NCI-H748 (cell line): ENCODE measurements at regions not wholly inside any gene's neighbourhood (a gene's known extent, or its start where the extent isn't known, plus 50 kb on each side); places are given as distances from the start of the nearest gene placed in this dataset.

Source experiments
- DNase-seq: peaks from one replicate; lab custom pipeline; 2025; ENCODE audit not compliant: unreplicated experiment; lab: John Stamatoyannopoulos, UW

DNA sequence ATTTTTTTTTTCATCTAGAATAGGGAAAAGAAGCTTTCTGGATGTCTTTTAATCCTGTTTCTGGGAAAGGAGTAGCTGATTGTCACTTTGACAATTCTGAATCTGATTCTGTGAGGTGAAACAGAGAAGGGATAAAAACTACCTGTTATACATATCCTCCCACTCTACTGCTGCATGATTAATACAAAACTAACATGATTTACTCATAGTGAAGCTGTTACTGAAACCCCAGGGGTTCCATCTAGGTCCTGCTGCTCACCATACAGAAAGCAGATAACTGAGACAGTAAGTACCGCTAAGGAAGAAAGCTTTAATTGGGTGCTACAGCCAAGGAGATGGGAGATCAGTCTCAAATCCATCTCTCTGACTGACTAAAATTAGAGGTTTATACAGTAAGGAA, 610.9 kb upstream of the ALCAM start:
- DNase-seq = no peak

DNA sequence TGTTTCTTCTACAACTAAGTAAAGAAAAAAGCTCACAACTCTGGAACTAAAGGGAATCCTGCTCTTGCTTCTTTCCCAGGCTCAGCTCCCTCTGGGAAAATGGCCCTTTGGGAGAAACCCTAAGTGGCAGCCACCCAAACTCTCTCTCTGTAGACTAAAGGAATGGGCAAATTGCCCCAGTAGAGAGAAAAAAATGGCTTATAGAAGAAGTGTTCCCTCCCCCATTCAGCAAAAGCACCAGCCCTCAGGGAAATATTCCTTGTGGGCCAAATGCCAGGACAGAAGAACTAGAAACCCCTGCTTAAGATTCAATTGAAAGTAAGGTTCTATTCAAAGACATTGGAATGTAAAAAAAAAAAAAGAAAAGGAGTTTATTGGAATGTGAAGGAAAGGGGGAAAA, 603.7 kb upstream of the ALCAM start:
- DNase-seq = no peak

- no peak for DNase-seq
Observed at GRCh38 chr3:104764496-104764895, 602.2 kb upstream of the ALCAM start.

GRCh38 chr3:104768886-104769285, 597.8 kb upstream of the ALCAM start:
- DNase-seq = no peak

- DNase-seq = no peak
Observed at GRCh38 chr3:104779324-104779723, 587.4 kb upstream of the ALCAM start.

DNA sequence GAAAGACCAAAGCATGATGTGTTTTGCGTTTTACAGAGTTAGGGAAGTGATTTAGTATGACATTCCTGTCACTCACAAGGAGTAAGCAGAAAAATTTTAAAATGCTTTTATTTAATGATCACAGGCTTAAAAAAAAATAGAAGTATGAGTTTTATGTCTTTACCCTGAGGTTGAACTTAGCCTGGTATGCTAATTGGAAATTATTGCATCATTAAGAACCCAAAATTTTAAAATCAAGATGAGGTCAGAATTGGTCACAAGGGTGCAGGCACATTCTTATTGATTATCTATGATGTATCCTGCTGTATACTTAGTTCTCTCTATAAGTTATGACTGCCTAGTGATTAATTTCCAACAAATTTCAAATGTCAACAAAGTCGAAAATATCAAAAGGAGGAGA, 585.6 kb upstream of the ALCAM start:
- no peak for DNase-seq

DNA sequence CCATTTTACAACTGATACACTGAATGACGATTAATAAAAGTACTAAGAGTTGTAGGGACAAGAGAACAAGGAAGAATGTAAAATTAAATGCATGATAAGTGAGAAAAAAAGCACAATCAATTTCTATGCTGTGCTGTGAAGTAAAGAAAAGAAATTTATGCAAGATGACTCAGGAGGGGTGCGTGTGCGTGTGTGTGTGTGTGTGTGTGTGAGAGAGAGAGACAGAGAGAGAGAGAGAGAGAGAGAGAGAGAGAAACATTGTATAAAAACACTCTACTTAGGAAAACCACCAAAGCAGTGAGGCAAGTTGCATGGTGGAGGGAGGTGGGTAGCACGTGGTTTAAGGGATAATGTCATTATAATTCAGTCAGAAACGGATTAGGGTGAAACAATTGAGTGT, 580.8 kb upstream of the ALCAM start:
- no peak for DNase-seq

DNA sequence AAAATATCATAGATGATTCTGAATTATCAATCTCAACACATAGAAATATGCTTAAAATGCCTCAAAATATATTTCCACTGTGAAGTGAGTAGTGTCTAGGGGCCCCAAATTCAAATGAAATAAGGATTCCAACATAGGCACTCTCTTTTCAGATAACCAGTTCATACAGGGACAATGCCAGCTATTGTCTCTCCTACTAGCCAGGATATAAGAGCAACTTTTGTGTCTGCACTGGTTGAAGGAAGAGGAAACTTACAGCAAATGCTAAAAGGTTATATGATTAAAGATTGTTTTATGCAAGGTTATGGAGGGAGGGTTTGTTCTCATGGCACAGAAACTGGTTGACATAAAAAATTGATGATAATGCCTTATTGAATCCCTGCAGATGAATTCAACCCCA, 579.4 kb upstream of the ALCAM start:
- no peak for DNase-seq

DNA sequence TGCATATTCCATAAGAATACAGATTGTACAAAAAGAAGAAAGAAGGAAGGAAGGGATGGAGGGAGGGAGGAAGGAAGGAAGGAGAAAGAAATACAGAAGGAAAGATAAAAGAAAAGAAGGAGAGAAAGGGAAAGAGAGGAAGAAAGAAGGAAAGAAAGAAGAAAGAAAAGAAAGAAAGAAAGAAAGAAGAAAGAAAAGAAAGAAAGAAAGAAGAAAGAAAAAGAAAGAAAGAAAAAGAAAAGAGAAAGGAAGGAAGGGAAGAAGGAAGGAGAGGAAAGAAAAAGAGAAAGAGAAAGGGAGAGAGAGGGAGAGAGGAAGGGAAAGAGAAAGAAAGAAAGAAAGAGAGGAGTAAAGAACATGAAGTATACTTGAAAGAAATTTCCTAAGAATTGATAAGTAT, 577.9 kb upstream of the ALCAM start:
- DNase-seq = no peak

DNA sequence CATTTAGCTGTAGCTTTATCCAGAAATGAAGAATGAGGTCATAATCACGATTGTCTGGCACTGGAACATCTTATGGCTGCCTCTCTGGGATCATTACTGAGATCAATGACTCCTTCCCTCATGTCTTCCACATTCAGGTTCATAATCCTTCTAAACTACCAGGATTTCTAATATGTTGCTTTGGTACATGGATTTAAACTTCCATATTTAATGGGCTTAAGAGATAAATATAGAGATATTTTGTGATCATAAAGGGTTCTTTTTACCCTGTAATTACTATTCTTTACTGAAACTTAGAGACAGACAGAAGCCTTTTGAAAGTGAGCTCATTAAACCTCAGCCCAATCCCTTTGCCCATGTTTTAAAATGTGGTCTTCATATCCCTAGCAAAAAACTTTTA, 575.4 kb upstream of the ALCAM start:
- no peak for DNase-seq

GRCh38 chr3:104796556-104796955, 570.2 kb upstream of the ALCAM start:
- DNase-seq = no peak

DNA sequence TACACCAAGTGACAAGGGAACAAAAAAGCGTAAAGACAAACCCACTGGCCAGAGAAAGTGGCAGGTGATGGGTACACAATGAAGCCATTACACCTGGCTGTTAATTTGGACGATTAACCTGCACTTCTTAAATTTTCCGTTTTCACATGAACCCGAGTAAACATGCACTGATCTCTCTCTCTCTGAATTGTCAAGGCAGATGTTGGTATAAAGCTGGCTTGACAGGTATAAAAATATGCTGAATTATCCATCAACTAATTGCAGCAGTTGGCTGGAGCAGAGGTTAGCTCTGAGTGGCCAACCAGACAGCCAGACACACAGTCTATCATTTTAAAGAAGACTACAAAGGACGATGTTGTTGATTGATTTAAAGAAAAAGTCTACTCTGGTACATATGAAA, 561.7 kb upstream of the ALCAM start:
- peak; percentile 98 for DNase-seq

- peak; percentile 93 for DNase-seq
Observed at GRCh38 chr3:104805508-104805907, 561.2 kb upstream of the ALCAM start.

DNA sequence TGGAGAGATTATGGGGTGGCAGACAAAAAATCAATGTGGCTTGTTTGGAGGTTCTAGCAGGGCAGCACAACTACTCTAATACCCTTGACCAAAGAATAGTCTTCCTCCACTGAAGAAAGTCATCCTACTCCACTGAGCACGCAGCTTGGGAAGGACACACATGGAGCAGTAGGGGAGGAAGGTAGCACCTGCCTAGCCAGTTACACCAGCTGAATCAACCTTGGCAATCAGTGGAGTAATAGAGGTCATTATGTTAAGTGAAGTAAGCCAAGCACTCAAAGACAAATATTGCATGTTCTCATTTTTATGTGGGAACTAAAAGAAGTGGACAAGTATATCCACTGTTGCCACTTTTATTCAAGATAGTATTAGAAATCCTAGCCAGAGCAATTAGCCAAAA, 555.8 kb upstream of the ALCAM start:
- DNase-seq = peak; percentile 88

DNA sequence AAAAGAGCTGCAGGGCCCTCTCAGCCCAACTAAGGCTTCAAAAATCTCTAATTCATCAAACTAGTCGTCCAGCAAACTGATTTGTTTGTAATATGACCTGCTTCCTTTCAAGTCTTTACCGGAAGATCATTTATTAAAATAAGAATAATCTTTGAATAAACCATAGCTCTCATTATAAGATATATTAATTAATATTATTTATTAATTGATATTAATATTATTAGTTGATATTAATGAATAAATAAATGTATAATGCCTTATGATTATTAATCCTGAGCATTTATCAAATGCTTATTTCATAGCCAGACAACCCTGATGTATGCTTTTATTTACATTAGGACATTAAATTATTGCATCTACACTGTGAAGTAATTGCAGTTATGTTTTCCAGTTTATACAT, 550.7 kb upstream of the ALCAM start:
- no peak for DNase-seq

DNA sequence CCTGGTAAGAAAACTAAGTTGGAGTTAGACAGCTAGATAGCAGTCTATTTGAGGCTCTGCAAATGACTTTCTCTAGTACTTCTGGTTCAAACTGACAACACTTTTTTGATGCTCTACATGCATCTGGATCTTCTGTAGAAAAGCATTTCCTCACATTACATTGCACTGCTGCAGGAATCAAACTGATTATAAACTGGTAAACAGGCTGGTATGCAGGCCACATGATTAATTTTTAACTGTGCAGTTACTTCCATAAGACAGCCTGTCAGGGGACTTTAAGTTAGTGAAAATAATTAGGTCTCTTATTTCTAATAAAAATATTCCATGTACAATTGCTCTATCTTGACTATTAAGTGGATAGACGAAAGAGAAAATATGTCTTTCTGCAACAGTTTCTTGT, 550.0 kb upstream of the ALCAM start:
- DNase-seq = no peak

GRCh38 chr3:104819333-104819732, 547.4 kb upstream of the ALCAM start:
- DNase-seq = no peak

GRCh38 chr3:104820959-104821358, 545.8 kb upstream of the ALCAM start:
- no peak for DNase-seq

DNA sequence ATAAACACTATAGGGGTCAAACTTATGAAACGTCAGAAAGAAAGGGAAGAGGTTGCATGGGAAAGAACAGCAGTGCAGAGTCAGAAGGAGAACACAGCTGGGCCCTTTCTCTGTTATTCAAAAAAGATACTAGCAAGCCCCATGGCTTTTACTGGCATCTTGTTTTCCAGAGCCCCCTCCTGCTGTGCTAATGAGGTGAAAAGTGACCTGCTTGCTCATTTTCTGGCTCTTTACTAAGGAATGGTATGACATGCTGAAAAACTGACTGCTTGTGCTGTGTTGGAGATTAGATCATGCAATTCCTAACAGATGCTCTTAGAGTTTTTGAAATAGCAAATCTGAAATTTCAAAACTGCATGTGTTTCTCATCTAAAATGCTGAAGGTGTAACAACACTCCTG, 541.6 kb upstream of the ALCAM start:
- DNase-seq = peak; percentile 86

DNA sequence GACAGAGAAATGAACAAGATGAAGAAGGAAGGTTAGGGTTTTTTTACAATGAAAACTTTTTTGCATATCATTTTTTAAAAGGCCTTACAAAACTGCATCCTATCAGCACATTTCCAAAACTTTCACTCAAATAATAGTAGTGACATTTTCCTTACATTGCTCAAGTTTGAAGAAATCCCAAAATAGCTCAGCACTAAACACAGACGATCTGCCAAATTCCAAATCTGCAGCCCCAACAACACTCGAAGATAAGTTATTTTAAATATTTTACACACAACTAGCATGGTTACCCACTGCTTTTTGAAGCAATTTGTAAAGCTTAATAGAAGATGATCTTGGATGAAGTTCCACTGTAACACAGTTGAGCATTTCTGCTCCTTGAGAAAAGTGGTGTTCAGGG, 535.6 kb upstream of the ALCAM start:
- DNase-seq = no peak

- DNase-seq = no peak
Observed at GRCh38 chr3:104832530-104832929, 534.2 kb upstream of the ALCAM start.

DNA sequence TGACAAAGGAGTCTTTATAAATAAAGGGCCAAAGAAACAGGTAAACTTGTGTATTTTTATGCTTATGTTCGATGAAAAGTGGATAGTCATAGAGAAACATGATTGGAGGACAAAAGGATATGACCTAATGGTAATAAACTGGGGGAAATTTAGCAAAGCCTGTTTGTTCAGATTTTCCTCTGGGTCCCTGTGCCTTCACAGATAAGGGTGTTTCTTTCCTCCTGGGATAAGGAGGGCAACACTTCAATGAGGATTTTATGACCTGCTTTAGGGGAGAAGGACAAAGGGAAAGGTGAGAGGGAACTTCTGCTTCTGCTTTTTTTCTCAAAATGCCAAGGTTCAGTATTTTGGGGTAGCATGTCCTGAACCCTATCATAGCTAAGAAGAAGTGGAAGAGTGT, 531.3 kb upstream of the ALCAM start:
- no peak for DNase-seq

DNA sequence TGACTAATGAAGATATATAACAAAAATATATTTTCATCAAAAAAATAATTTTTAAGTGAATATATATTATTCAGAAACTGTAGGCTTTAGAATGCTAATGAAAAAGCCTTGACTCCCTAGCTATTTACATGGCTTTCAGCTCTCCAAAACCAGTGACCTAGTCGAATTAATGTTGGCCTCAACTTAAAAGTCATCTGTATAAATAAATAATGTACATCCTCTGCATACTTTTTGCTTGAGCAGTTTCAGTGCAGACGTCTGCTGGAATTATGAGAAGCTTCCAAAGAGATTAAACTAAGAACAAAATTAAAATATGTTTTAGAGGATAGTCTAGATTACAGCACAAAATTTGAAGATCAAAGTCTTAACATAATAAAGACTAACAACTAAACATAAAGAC, 520.4 kb upstream of the ALCAM start:
- DNase-seq = no peak

DNA sequence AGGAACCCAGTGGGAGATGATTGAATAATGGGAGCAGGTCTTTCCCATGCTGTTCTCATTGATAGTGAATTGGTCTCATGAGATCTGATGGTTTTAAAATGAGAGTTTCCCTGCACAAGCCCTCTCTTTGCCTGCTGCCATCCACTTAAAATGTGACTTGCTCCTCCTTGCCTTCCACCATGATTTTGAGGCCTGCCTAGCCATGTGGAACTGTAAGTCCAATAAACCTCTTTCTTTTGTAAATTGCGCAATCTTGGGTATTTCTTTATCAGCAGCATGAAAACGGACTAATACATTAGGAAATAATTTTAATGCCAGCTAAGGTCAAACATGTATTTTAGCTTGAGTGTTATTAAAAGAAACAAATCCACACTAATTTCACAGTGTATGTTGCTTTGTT, 517.6 kb upstream of the ALCAM start:
- DNase-seq = no peak
